SW 1271 (cell line): ENCODE measurements at regions not wholly inside any gene's neighbourhood (a gene's known extent, or its start where the extent isn't known, plus 50 kb on each side); places are given as distances from the start of the nearest gene placed in this dataset.
A peak's percentile ranks its signal among the peaks of the same experiment; 100 is the strongest.

Experiments
- DNase-seq, 2 experiments: peaks; one replicate each; lab custom pipeline; 2025; lab: John Stamatoyannopoulos, UW

GRCh38 chr17:79341816-79342215 is 267.2 kb downstream of the ENGASE start:
- DNase-seq = no peak

DNA sequence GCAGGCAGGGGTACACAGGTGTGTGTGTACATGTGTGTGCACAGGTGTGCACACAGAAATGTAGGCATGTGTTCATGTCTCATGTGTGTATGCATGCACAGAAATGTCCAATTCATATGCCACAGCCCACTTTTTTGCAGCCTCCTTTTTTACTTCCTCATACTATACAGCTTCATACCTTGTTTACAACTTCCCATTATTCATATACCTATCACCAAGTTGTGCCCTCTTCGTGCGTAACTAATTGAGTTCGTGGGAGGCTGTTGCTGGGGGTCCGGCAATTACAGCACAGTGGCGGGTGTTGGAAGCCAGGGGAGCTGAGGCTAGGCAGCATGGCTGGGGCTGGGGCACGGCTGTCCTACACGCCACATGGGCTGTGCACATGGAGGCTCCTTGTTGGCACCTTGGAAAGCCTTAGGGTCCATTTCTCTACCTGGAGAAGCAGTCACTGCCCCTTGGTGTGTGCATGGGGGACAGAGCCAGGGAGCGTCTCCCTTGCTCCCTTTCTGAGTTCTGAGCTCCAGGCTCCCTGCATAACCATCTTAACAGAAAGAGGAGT is 266.7 kb downstream of the ENGASE start:
- no peak for DNase-seq

- no peak for DNase-seq
Observed at GRCh38 chr17:79340333-79341221, 266.0 kb downstream of the ENGASE start.

DNA sequence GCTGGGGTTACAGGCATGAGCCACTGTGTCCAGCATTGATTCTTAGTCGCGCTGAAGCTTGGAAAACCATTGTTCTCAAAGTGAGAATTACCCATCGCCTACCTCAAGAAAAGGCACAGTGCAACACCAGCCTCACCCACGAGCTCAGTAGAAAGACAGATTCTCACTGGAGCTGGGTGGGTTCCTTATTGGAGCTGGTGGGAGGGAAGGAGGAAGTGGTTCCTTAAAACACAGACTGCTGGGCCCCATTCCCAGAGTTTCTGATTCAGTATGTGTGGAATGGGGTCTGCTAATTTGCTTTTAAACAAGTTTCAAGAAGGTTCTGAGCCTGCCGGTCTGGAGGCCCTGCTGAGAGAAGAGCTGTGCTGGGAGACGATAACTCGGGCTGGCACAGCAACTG is 264.7 kb downstream of the ENGASE start:
- no peak for DNase-seq

GRCh38 chr17:79338604-79339003 is 264.0 kb downstream of the ENGASE start:
- peak in 1 of 2 experiments; percentile 24 for DNase-seq

DNA sequence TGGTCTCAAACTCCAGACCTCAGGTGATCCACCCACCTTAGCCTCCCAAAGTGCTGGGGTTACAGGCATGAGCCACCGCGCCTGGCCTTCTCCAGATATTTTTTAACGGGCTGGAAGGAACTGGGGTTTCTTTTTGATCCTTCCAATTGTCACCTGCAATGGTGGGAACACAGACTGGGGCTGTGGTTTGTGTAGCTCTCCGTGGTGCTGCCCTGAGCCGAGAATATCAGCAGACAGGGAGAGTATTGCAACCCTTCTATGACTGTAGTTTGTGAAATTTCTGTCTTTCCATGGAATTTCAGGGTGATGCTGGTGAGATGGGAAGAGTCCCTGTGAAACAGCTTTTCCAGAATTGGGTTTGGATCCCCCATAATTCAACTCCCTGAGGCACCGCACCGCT is 263.5 kb downstream of the ENGASE start:
- DNase-seq = no peak

DNA sequence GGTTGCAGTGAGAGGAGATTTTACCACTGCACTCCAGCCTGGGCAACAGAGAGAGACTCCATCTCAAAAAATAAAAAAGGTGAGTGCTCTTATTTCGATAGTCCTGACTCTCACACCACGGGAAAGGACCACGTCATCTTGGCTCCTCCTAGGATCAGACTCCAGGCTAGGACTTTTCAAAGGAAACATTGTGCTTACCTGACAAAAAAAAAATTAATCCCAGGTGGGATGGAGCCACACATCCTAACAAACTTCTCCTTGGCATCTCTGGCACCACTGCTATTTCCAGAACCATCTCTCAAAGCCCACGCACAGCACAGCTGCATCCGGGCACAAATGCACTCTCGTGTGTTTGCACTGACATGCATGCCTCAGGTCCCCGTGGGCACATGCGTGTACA is 262.4 kb downstream of the ENGASE start:
- DNase-seq = no peak

DNA sequence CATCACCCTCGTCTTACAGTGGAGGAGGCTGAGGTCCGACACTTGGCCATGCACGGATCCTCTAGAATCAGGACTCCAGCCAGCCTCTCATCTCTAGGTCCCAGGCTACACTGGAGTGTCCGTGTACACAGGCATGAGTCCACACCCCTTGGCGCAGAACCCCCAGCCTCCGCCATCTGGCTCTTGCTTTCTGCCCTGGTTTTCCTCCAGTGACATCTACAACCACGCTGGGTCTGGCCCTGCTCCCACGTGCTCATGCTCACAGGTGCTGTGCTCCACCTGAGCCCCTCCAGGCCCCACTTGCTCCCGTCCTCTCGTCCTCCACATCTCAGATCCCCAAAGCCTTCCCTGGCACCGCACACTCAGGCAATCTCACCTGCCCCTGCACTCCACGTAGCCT is 260.8 kb downstream of the ENGASE start:
- DNase-seq = no peak

- DNase-seq = no peak
Observed at GRCh38 chr17:79332011-79332554, 257.5 kb downstream of the ENGASE start.

- no peak for DNase-seq
Observed at GRCh38 chr17:79331492-79331891, 256.9 kb downstream of the ENGASE start.

DNA sequence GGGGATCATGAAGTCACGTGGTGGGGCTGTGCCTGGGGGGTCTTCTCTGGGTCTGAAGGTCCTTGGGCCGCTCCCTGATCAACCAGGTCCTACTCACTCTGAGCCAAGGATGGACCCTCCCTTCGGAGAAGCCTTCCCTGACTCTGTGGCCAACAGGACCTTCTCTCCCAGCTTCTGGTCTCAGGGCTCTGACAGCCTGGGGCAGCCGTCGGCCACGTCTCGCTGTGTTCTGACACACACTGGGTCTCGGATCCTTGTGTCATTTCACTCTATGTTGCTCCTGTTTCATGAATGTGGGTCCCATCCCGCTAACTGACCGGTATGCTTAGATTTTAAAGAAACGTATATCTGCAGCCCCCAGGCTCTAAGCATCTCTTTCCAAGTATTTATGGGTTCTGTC is 256.1 kb downstream of the ENGASE start:
- DNase-seq = no peak

DNA sequence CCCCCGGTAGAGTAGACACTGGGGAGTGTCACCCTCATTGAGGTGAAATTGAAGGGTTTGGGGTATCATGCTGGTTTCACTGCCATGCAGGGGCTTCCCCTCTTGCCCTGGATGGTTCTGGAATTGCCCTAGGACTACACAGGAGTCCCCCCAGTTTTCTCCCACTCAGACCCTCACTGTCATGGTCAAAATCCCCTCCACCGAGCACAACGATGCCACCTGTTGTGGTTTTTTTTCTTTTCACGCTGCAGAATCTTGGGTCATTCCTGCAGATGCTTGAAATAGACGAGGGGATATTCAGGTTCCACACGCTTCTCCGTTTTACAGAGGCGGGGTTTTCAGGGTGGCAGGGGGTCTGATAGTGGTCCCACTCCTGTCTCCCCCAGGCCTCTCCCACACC is 255.6 kb downstream of the ENGASE start:
- DNase-seq = no peak

DNA sequence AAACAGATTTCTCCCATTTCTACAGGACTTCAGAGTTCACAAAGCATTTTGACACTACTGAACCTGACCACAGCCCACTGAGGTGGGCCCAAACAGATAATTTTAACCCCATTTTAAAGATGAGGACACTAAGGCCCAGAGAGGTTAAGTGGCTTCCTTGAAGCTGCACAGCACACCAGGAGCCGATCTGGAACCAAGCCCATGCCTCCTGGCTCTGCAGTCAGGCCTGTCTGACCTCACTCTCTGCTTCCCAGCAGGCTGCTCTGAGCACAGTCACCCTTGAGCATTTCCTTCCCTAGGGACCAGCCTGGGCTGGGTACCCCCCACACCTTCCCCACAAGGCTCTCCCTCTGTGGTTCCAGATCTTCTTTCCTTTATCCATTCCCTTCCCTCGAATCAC is 252.2 kb downstream of the ENGASE start:
- no peak for DNase-seq

- DNase-seq = no peak
Observed at GRCh38 chr17:79325709-79326430, 251.2 kb downstream of the ENGASE start.

- DNase-seq = no peak
Observed at GRCh38 chr17:79324194-79324593, 249.6 kb downstream of the ENGASE start.

- DNase-seq = no peak
Observed at GRCh38 chr17:79323566-79323965, 248.9 kb downstream of the ENGASE start.

GRCh38 chr17:79322211-79323123 is 247.8 kb downstream of the ENGASE start:
- no peak for DNase-seq

DNA sequence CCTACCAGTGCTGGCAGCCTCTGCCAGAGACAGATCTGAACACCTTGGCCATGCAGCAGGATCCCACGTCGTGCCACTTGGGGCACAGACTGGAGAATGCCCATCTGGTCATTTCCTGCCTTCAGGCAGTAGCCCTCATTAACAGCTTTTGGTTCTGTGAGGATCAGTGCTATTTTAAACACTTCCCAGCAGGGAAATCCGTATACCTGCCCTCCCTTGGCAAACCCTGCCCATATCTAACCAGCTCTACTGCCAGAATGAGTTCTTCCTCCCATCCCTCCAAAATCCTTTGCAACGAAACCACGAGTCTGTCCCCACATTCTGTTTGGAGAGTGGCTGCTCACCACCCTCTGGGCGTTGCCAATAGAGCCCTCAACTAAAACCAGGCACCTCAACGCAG is 245.7 kb downstream of the ENGASE start:
- DNase-seq = no peak

GRCh38 chr17:79317916-79318315 is 243.3 kb downstream of the ENGASE start:
- DNase-seq = no peak

DNA sequence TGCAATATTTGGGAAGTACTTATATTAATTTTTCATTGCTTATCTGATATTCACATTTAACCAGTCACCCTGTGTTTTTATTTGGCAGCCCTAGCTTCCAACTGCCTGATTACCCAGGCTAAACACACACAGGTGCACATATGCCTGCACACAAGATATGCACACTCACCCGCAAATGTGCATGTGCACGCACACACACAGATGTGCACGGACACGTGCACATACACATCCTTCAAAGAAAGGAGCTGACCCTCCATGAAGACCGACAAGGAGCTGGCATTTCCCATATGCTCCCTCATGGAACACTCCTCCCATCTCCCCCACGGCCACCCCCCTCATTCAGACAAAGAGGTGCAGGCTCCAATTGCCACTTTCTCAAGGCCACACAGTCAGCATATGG is 242.2 kb downstream of the ENGASE start:
- DNase-seq = no peak

DNA sequence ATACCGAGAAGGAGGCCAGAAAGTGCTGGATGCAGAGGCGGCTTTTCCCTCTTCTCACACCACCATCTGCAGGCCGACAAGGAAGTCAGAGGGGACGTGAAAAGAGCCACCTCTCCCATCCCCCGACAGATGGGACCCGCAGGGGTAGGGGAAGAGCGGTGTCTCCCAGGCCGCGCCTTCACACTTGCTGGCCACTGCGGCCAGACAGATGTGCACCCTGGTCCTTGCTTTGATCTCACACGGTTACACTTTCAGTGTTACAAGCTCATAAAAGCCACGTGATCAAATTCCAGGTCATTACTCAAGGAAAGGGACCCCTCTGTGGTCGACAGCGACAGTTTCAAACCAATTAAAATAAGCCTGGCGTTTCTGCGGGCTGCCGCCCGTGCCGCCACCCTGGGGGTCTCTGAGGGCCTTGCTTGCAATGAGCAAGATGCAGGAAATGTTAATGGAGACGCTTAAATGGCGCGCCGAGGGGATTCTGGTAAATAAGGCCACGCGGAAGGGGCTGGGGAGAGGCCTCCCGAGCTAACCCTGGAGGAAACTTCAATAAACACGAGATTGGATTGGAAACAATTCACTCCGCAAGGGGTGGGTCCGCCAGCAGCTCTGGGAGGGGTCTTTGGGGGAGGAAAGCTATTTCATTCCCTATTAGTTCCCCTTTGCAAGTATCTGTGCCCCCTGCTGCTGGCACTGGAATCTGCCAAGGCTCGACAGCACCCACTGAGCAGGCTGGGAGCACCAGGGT is 240.9 kb downstream of the ENGASE start:
- no peak for DNase-seq
